COLO829 (cell line): ENCODE measurements at regions not wholly inside any gene's neighbourhood (a gene's known extent, or its start where the extent isn't known, plus 50 kb on each side); places are given as distances from the start of the nearest gene placed in this dataset.
"Not testable (repeated sequence)": the region's sequence is repeated elsewhere in the genome, so short reads cannot be mapped to it uniquely, and the experiment has no call there.

ENCODE experiments used
- DNase-seq: peaks from one replicate; pipeline ENCODE4 v3.0.0; 2012; ENCODE audit warnings: low spot score

DNA sequence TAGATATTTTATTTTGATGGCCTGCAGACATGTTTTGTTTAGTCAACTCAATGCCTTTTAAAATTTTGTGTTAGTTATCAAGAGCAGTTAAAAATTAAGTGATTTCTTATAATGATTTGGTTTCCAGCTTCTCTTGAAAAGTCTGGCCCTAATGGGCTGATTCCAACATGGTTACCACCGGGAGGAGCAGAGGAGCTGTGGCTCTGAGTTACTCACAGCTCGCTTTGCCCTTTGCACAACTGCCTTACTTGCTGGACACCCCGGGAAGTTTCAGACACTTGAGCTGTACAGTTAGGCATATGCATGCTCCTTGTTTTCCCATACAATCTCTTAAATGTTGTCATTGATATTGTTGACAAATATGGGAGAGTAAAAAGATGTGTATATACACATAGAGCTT is 173.1 kb upstream of the MMS22L start:
- no peak for DNase-seq

GRCh38 chr6:97459535-97459934 is 176.5 kb upstream of the MMS22L start:
- no peak for DNase-seq

GRCh38 chr6:97459986-97460385 is 177.0 kb upstream of the MMS22L start:
- no peak for DNase-seq

GRCh38 chr6:97460394-97461080 is 177.5 kb upstream of the MMS22L start:
- no peak for DNase-seq

DNA sequence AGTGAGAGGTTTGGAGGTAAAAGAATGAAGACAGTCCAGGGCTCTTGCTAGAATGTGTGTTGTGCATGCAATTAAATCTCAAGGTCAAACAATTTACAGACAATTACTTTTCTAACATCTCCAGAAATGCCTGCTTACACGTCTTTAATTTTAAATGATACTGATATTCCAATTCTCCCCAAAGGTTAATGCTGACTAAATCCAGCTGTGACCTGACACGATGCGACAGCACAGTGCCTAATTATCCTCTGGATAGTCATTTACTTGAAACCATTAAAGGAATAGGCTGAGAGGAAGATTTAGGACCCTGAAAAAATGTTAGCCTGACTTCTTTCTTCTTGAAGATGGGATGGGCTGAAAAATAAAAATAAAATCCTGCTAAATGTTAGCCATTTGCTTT is 178.2 kb upstream of the MMS22L start:
- no peak for DNase-seq

DNA sequence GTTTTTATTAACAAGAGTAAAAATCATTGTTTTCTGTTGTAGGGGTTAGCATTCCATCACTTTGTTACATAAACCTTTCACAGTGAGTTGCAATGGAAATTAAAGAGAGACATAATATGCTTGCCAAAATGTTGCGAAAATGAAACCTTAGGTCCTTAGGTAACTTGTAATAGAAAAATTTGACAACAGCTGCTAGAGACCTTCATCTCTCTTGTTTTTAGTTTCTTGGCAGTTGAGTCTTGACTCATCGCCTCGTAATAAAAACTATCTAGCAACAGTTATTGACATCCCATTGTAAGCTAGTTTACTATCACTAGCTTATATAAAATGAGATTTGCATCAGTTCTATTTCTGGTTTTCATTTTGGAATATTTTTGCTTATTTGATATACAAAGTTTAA is 179.0 kb upstream of the MMS22L start:
- no peak for DNase-seq

DNA sequence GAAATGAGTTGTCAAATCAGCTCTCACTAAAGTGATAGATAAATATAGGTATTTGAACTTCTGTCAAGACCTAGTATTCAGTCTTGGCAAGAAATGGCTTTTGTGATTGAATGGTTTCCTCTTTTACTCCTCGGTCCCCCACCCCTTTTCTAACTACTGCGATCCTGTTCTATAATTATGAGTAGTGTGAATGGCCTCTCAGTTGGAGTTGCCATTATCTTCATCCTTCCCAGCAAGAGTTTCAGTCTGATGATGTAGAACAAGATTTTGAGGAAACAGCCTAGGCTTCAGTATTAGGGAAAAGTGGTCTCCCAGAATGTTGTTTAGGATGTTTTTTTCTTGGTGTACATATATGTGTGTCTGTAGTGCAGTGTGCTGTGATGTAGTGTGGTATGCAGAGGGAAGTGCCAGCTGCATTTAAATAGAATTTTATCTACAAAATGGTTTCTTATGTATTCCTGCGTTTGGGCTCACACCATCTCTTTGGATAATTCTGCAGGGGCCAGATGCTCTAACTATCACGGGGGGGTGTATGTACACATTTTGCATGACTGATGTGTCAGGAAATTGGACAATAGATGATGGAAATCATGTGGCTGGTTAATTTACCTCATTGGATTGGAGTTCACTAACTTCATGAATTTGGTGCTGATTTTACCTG is 180.1 kb upstream of the MMS22L start:
- no peak for DNase-seq

DNA sequence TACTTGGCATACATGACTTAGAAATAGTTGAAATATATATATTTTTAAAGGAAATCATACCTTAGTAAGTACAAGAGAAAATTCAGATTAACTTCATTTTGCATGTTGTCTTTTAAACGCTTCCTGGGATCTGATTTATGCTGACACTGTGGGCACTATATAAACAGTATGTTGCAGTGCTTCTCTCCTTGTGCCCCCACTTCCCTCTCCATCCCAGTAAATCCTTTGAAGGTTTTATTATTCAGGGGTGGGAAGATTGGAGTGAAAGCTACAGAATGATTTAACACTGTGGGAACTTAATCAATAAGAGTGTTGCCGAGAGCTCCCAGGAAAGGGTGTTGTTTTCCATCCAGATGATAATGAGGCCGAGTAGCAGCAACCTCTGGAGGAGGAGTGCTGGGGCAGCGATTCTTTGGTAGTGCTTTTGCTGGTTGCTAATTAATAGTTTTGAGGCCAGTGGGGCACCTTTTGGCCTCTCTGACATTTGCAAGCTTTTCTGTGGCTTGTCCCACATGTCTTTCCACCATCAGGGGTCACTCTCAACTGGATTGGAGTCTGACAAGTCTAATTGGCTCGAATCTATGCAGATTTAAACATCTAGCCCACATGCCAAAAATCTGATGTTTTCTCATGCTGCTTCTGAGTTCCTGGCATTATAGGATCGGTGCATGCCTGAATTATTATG is 183.0 kb upstream of the MMS22L start:
- no peak for DNase-seq

GRCh38 chr6:97468981-97469380 is 186.0 kb upstream of the MMS22L start:
- no peak for DNase-seq

DNA sequence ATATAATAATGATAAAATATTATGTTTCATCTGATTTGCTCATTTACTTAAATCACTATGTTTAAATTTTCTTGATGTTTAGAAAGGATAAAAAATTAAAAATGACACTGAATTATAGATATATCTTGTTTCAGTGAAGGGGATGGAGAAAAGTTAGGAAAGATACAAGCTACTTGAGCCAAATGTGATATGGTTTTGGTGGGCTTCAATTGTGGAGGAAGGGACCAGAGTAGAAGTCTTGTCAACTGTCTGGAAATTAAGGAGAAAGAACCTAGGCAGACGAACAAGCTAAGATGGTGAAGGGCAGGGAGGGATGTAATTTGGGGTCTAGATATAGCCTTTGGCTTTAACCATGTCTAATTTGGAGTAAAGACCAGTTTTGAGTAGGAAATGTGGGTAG is 186.4 kb upstream of the MMS22L start:
- DNase-seq: no peak

- DNase-seq: no peak
Observed at GRCh38 chr6:97470322-97470721, 187.3 kb upstream of the MMS22L start.

- no peak for DNase-seq
Observed at GRCh38 chr6:97473979-97474378, 191.0 kb upstream of the MMS22L start.

DNA sequence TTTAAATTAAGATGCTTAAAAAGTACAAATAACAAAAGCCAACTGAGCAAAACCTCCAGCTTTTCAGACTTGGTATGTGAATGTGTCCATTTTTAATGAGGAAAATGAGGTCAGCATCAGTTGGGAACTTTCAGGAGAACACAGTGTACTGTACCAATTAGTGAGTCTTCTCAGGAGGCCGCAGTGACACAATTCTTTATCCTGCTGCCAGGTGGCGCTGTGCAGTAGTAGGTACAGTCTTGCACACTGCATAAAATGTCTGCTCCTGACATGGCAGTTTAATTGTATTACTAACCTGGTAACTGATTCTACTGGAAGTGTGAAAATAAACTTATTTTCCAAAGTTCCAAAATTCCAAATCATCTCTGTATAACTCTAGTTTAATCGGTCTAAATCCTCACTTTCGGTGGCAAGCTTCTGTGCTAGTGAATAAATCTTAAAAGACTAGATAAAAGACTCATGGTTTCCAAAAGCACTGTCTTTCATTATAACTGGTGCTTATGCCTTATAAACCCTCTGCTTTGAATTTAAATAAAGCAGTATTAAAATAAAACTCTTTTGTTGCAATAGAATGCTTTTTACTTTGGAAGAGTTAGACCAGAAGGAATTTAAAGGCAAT is 214.8 kb upstream of the MMS22L start:
- peak; percentile 8 for DNase-seq

DNA sequence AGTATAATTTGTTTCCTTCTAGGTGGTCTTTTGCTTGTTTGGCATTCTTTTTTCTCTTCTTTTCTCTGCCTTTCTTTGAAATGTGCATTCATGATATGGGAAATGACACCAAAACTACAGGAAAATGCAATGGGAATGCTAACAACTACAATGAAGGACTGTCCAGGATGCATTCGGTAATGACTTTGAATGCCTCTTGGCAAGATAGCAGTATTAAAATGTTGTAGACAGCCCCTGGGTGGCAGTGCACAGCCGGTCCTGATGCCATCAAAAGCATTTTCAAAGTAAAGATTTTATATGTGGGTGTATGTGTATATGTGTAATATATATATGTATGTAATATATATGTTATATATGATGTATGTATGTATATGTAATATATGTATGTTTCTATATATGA is 218.8 kb upstream of the MMS22L start:
- DNase-seq: no peak

DNA sequence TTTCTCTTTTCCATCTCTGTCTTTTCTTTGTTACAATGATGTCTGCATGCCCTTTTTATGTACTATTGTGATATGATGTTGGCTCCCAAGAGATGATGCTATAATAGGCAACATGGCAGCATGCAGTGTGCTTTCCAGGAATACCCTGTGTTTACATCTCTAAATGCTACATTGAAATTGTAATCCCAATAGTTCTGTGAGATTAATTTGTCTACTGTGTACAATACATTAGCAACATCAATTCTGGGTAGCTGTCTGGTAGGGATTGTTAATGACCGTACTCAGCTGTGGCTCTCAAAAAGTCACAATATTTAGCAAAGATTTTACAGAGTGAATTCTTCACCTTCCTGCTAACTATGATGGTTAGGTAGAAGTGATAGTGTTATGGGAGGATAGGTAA is 225.6 kb upstream of the MMS22L start:
- no peak for DNase-seq

- DNase-seq: not testable (repeated sequence)
Observed at GRCh38 chr6:97513260-97513659, 230.2 kb upstream of the MMS22L start.

DNA sequence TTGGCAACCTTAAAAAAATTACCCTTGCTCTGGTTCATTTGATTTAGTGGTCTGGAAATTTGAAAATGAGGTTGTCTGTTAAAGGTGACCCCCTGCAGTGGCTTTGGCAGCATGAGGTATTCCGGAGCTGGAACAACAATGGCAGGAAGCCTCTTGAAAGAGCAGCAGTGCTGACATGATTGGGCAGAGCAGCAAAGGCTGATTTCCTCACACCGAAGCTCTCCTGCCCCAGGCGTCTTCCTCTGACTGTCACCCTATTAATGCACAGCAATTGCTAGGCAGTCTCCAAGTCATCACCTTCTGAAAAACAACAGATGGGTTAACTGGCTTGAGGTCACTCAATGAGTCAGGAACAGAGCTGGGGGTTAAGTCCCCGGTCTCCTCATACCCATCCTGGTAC is 241.8 kb upstream of the MMS22L start:
- no peak for DNase-seq

DNA sequence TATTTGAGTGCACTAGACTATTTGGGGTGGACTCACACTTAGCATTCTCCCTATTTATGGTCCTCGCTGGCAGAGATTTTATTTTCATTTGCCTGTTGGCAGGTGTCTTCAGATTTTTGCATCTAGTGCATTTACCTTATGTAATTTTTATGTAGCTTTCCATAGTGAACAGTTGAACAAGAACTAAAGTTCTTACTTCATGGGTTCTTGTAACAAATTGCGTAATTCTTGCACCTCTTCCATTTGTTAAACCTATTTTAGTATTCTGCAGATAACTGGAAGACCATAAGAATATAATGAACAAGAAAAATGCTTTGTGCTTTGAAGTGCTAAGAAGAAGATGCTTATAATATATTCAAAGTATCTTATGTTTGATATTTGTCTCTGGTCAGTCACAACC is 252.8 kb upstream of the MMS22L start:
- no peak for DNase-seq

DNA sequence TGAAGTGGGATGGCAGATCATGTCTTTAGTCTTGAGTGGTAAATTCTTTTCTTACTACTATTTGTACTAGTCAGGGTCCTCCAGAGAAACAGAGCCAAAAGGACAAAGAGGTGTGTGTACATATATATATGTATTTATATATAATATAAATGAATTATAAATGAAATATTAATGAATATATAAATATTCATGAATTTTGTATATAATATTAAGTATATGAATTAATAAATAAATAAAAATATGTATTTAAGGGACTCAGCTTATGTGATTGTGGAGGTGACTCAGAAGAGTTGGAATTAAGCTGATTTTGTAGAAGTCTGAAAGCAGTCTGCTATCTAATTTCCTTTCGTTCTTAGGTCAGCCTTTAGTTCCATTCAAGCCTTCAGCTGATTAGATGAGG is 265.3 kb upstream of the MMS22L start:
- no peak for DNase-seq

DNA sequence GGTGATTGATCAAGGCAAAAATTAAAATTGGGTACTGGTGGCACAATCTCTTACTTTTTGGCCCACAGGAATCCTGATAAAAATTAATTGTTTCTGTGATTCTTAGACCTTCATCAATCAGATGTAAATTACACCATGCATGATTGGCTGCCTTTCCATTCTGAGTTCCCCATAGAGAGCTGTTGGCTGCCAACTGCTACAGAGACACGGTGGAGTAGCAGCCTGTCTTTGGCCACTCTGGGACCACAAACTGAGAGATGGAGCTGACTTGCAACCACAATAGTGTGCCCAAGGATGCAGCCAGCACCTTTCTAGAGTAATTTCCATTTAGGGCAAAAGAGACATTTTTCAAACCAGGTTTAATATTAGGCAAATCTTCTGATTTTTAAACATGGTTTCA is 274.3 kb upstream of the MMS22L start:
- DNase-seq: no peak

- no peak for DNase-seq
Observed at GRCh38 chr6:97563529-97563928, 280.5 kb upstream of the MMS22L start.

- no peak for DNase-seq
Observed at GRCh38 chr6:97572943-97573342, 289.9 kb upstream of the MMS22L start.

DNA sequence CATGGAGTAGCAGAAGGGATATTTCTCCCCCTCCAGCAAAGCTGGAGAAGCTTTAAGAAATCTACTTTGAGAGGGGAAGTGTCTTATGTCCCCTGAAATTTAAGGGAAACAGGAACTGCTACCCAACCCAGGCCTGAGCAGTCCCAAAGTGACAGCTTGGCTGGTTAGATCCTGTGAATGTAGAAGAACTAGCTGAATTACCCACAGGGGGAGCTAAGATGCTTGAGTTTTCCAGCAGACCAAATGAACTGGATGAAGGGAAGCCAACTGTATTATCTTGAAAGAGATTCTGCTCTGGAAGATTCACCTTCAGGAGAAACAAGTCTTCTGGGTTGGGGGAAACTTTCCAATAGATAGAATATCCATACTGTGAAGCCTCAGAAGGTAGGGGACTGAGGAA is 303.3 kb upstream of the MMS22L start:
- peak; percentile 2 for DNase-seq
